ENCODE measurements at regions not wholly inside any gene's neighbourhood (a gene's known extent, or its start where the extent isn't known, plus 50 kb on each side); places are given as distances from the start of the nearest gene placed in this dataset.

DNA sequence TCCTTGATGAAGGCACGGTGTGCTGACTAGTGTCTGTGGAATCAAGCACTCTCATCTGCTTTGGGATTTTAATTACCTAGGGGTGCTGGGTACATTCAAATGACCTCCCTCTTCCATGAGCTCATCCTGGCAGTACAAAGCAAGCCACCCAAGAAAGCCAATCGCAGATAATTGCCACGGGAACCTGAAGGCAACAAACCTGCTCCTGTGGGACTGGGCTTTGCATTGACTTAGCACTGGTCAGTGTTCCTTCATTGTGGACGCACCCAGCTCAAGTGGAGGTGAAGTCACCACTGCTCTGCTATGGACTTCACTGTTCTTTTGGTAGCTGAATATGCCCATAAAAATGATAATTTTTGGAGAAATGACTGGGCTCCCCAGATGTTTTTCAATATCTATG, 261.6 kb upstream of the FERMT1 start:
- TF ChIP-seq ZNF622 (IDR thresholded peaks at IDR 0.05): no peak
- TF ChIP-seq, protein P1, sequence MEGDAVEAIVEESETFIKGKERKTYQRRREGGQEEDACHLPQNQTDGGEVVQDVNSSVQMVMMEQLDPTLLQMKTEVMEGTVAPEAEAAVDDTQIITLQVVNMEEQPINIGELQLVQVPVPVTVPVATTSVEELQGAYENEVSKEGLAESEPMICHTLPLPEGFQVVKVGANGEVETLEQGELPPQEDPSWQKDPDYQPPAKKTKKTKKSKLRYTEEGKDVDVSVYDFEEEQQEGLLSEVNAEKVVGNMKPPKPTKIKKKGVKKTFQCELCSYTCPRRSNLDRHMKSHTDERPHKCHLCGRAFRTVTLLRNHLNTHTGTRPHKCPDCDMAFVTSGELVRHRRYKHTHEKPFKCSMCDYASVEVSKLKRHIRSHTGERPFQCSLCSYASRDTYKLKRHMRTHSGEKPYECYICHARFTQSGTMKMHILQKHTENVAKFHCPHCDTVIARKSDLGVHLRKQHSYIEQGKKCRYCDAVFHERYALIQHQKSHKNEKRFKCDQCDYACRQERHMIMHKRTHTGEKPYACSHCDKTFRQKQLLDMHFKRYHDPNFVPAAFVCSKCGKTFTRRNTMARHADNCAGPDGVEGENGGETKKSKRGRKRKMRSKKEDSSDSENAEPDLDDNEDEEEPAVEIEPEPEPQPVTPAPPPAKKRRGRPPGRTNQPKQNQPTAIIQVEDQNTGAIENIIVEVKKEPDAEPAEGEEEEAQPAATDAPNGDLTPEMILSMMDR (IDR thresholded peaks at IDR 0.05 in 2 of 3, conservative IDR thresholded peaks at IDR 0.05 in 1 of 3; ENCODE audit: control insufficient read depth in 2 of 3, extremely low read depth in 1 of 3, insufficient read depth in 1 of 3, low read depth in 3 of 3, low read length in 3 of 3): no peak
- no peak for TF ChIP-seq ESRRA (IDR thresholded peaks at IDR 0.05; ENCODE audit: low read length)
- TF ChIP-seq SMC3 (IDR thresholded peaks at IDR 0.05; ENCODE audit: borderline replicate concordance, low read length): no peak

All from GM12878 (cell line).